ENCODE measurements at regions not wholly inside any gene's neighbourhood (a gene's known extent, or its start where the extent isn't known, plus 50 kb on each side); places are given as distances from the start of the nearest gene placed in this dataset.
A peak's percentile ranks its signal among the peaks of the same experiment; 100 is the strongest.

DNA sequence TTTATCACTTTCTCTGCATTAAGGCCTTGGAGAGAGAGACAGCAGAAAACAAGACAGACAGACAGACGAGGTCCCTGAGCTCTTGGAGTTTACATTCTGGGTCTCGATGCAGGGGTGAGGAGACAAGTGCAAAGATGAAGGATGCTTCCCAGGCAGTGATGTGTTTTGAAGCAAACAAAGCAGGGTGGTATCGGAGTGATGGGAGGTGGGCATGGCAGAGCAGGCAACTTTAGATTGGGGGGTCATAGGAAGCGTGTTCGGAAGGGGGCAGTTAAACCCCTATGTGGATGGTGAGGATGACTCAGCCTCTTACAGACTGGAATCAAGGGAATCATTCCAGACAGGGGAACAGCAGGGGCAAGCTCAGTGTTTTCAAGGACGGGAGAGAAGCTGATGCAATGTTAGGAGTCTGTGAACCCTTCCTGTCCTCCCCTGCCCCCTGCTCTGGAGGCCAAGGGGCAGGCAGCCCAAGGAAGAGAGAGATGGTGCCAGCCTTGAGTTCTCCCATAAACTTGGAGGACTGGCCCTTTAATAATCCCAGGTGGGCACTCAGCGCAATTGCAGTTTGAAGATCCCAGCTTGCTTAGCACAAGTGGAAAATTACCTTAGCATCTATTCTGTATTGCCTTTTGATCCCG is 180.2 kb downstream of the CHST1 start:
- TF ChIP-seq, protein P1, sequence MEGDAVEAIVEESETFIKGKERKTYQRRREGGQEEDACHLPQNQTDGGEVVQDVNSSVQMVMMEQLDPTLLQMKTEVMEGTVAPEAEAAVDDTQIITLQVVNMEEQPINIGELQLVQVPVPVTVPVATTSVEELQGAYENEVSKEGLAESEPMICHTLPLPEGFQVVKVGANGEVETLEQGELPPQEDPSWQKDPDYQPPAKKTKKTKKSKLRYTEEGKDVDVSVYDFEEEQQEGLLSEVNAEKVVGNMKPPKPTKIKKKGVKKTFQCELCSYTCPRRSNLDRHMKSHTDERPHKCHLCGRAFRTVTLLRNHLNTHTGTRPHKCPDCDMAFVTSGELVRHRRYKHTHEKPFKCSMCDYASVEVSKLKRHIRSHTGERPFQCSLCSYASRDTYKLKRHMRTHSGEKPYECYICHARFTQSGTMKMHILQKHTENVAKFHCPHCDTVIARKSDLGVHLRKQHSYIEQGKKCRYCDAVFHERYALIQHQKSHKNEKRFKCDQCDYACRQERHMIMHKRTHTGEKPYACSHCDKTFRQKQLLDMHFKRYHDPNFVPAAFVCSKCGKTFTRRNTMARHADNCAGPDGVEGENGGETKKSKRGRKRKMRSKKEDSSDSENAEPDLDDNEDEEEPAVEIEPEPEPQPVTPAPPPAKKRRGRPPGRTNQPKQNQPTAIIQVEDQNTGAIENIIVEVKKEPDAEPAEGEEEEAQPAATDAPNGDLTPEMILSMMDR (IDR thresholded peaks at IDR 0.05): no peak
- TF ChIP-seq GABPB1 (CRISPR knock-in tag; IDR thresholded peaks at IDR 0.05): peak; percentile 93
- TF ChIP-seq, protein P2, sequence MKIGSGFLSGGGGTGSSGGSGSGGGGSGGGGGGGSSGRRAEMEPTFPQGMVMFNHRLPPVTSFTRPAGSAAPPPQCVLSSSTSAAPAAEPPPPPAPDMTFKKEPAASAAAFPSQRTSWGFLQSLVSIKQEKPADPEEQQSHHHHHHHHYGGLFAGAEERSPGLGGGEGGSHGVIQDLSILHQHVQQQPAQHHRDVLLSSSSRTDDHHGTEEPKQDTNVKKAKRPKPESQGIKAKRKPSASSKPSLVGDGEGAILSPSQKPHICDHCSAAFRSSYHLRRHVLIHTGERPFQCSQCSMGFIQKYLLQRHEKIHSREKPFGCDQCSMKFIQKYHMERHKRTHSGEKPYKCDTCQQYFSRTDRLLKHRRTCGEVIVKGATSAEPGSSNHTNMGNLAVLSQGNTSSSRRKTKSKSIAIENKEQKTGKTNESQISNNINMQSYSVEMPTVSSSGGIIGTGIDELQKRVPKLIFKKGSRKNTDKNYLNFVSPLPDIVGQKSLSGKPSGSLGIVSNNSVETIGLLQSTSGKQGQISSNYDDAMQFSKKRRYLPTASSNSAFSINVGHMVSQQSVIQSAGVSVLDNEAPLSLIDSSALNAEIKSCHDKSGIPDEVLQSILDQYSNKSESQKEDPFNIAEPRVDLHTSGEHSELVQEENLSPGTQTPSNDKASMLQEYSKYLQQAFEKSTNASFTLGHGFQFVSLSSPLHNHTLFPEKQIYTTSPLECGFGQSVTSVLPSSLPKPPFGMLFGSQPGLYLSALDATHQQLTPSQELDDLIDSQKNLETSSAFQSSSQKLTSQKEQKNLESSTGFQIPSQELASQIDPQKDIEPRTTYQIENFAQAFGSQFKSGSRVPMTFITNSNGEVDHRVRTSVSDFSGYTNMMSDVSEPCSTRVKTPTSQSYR (CRISPR knock-in tag; IDR thresholded peaks at IDR 0.05): no peak
- TF ChIP-seq RORB (CRISPR knock-in tag; IDR thresholded peaks at IDR 0.05): no peak
- no peak for TF ChIP-seq ZNF396 (CRISPR knock-in tag; IDR thresholded peaks at IDR 0.05; ENCODE audit: borderline replicate concordance)
